CD4-positive, alpha-beta memory T cell (primary cell): ENCODE measurements at regions not wholly inside any gene's neighbourhood (a gene's known extent, or its start where the extent isn't known, plus 50 kb on each side); places are given as distances from the start of the nearest gene placed in this dataset.

Experiments
- CTCF ChIA-PET: fragments of 350-600 bp; sonication (Branson Sonifier 250); formaldehyde crosslinking; loops from one replicate; lab custom pipeline; 2021; ENCODE audit warnings: inconsistent platforms; ENCODE audit not compliant: partially characterized antibody; lab: Charles Lee
- POLR2A ChIA-PET: fragments of 350-600 bp; sonication (Branson Sonifier 250); formaldehyde crosslinking; loops from one replicate; lab custom pipeline; 2021; ENCODE audit not compliant: partially characterized antibody; lab: Charles Lee
- DNase-seq, 5 donors: peaks; one replicate each; pipeline versions ENCODE4 v3.0.0 to v3.0.0-alpha.2; 2020 to 2022; ENCODE audit warnings: mixed read lengths in 1 of 5
- H3K27ac ChIP-seq: one replicate; pipeline ENCODE4 v1.7.0; 2013; ENCODE audit warnings: low read depth, low read length
- H3K27me3 ChIP-seq: 2 replicates; pipeline ENCODE4 v1.7.0; 2013; ENCODE audit warnings: mild to moderate bottlenecking, low read length, moderate library complexity; ENCODE audit not compliant: insufficient read depth
- H3K36me3 ChIP-seq: 2 replicates; pipeline ENCODE4 v1.7.0; 2013; ENCODE audit warnings: mild to moderate bottlenecking, low read length, moderate library complexity; ENCODE audit not compliant: insufficient read depth
- H3K4me1 ChIP-seq: 2 replicates; pipeline ENCODE4 v1.7.0; 2013; ENCODE audit warnings: mild to moderate bottlenecking, low read length, moderate library complexity; ENCODE audit not compliant: insufficient read depth
- H3K4me3 ChIP-seq, 2 donors: one replicate each; pipeline ENCODE4 v1.7.0; 2013; ENCODE audit warnings: low read length in 2 of 2, mild to moderate bottlenecking in 1 of 2
- H3K9me3 ChIP-seq, 2 donors: one replicate each; pipeline ENCODE4 v1.7.0; 2013; ENCODE audit warnings: low read length in 2 of 2, control low read depth in 1 of 2; ENCODE audit not compliant: control insufficient read depth in 1 of 2
- H3K27ac Mint-ChIP-seq, 7 donors: one replicate each; pipeline ENCODE4 v1.8.0; 2020 to 2021; ENCODE audit warnings: mixed read lengths in 7 of 7, mild to moderate bottlenecking in 6 of 7, inconsistent platforms in 3 of 7, moderate library complexity in 3 of 7
- H3K27me3 Mint-ChIP-seq, 2 donors: one replicate each; pipeline ENCODE4 v1.8.0; 2020 to 2021; ENCODE audit warnings: mixed read lengths in 2 of 2
- H3K36me3 Mint-ChIP-seq, 2 donors: one replicate each; pipeline ENCODE4 v1.8.0; 2020 to 2021; ENCODE audit warnings: mixed read lengths in 2 of 2, inconsistent platforms in 1 of 2, mild to moderate bottlenecking in 1 of 2
- H3K4me1 Mint-ChIP-seq, 4 donors: one replicate each; pipeline ENCODE4 v1.8.0; 2020 to 2021; ENCODE audit warnings: mixed read lengths in 4 of 4, mild to moderate bottlenecking in 1 of 4
- H3K4me3 Mint-ChIP-seq, 8 donors: one replicate each; pipeline ENCODE4 v1.8.0; 2020 to 2021; ENCODE audit warnings: mixed read lengths in 8 of 8, mild to moderate bottlenecking in 7 of 8, moderate library complexity in 6 of 8, inconsistent platforms in 3 of 8
- H3K9me3 Mint-ChIP-seq, 8 donors: one replicate each; pipeline ENCODE4 v1.8.0; 2020 to 2021; ENCODE audit warnings: mixed read lengths in 8 of 8, mild to moderate bottlenecking in 5 of 8, inconsistent platforms in 3 of 8, moderate library complexity in 1 of 8
- intact Hi-C: fragments of 100-400 bp; cut with micrococcal nuclease; formaldehyde crosslinking; loops from one replicate; pipeline ENCODE4 v1.15.1; 2023

DNA sequence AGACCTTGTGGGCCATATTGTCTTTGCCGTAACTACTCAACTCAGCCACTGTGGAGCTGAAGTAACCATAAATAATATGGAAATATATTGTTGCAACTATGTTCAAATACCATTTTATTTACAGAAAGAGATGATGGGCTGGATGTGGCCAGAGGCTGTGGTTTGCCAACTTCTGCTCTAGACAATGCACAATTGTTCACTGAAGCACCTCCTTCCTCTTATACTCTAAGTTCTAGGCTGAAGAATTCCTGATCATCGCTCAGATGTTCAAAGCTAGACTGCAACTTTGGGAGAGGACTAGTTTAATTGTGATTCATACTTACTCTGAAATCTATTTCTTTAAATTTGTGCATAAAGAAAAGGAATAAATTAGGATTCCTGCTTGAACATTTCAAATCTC is 245.0 kb downstream of the TAF11L14 start:
- Histone ChIP-seq H3K4me1 (no peaks in the 10 kb centered on the region), H3K27me3 (no peaks in the 10 kb centered on the region), H3K4me3 (no peak overlapping the region), H3K9me3 (no peaks in the 10 kb centered on the region), H3K27ac (no peak overlapping the region), H3K36me3 (no peaks in the 10 kb centered on the region)
- Mint-ChIP-seq H3K27me3 (no peaks in the 10 kb centered on the region), H3K4me1 (no peaks in the 10 kb centered on the region), H3K4me3 (no peak overlapping the region), H3K27ac (no peak overlapping the region), H3K36me3 (no peaks in the 10 kb centered on the region), H3K9me3 (peaks cover 3 to 20% (median 7%) of the 10 kb centered on the region in 8 donors)
- no peak for DNase-seq
- ChIA-PET CTCF (no interaction called here), POLR2A (no interaction called here)
- intact Hi-C loops, result no loop called here

DNA sequence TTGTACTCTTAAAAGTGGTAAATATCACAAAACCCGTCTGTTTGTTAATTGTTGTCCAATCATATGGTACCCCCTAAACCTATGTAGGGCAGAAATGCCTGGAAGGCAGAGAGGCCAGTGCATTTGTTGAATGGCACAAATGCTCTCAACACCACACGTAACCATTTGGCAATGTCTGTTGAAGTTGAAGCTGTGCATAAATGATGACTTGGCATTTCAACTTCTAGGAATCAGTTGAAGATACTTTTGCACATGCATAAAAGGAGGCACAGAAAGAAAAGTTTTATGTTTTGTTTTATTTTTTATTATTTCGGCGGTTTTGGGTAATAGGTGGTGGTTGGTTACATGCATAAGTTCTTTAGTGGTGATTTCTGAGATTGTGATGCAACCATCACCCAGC is 246.6 kb downstream of the TAF11L14 start:
- Mint-ChIP-seq H3K36me3 (no peaks in the 10 kb centered on the region), H3K9me3 (peaks cover 5 to 27% (median 11%) of the 10 kb centered on the region in 8 donors), H3K4me3 (no peak overlapping the region), H3K27ac (no peak overlapping the region), H3K27me3 (no peaks in the 10 kb centered on the region), H3K4me1 (no peaks in the 10 kb centered on the region)
- DNase-seq, result no peak
- Histone ChIP-seq H3K27me3 (no peaks in the 10 kb centered on the region), H3K36me3 (no peaks in the 10 kb centered on the region), H3K4me1 (no peaks in the 10 kb centered on the region), H3K27ac (no peak overlapping the region), H3K4me3 (no peak overlapping the region), H3K9me3 (no peaks in the 10 kb centered on the region)
- POLR2A ChIA-PET, result no interaction called here
- CTCF ChIA-PET, result no interaction called here
- intact Hi-C loops, result no loop called here

DNA sequence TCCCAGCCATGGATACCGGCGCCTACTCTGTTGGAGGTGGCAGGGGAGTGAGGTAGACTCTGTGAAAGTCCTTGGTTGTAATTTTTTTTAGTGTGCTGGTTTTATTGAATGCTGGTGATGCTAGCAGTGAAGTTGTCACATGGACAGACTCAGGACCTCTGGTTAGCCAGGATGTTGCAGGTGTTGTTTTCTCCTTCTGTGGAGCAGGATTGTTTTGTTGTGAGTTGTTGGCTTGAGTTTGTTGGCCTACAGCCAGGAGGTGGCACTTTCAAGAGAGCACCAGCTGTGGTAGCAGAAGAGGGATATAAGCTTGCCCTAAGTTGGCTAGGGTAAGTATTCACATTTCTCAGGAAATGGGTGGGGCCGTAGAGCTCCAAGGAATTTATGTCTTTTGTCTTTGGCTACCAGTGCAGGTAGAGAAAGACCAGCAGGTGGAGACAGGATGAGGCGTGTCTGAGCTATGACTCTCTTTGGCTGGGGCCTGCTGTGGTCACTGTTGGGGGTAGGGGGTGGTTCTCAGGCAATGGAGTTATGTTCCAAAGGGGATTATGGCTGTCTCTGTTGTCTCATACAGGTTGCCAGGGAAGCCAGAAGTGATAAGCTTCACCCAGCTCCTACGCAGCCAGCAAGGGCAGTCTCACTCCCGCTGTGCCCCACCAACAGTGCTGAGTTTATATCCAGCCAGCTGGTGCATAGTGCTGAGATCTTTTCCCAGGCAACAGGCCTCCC is 248.7 kb downstream of the TAF11L14 start:
- no peaks in the 10 kb centered on the region for H3K36me3 ChIP-seq
- no peak overlapping the region for H3K27ac Mint-ChIP-seq
- no peak for DNase-seq
- no peak overlapping the region for H3K4me3 ChIP-seq
- no peaks in the 10 kb centered on the region for H3K9me3 ChIP-seq
- H3K9me3 Mint-ChIP-seq, result peaks cover 5 to 35% (median 13%) of the 10 kb centered on the region in 8 donors
- POLR2A ChIA-PET, result no interaction called here
- H3K4me1 Mint-ChIP-seq, result no peaks in the 10 kb centered on the region
- intact Hi-C loops, result no loop called here
- no peaks in the 10 kb centered on the region for H3K36me3 Mint-ChIP-seq
- CTCF ChIA-PET, result no interaction called here
- H3K27me3 Mint-ChIP-seq, result no peaks in the 10 kb centered on the region
- no peaks in the 10 kb centered on the region for H3K27me3 ChIP-seq
- no peaks in the 10 kb centered on the region for H3K4me1 ChIP-seq
- H3K4me3 Mint-ChIP-seq, result no peak overlapping the region
- H3K27ac ChIP-seq, result no peak overlapping the region

DNA sequence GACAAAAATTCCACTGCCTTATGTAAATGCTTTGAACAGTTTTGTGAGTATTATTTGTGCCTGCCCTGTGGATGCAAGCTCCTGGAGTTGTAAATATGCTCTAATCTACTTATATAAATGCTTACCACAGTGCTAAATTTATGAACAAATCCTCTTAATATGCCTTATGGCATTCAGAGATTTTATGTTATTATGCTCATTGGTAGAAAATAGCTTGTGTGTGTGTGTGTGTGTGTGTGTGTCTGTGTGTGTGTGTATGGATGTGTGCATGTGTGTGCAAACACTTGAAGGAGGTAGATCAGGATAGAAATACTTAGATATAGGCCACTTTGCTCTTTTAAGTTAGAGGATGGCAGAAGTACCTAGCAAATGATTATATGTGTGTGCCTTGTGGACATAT is 253.9 kb downstream of the TAF11L14 start:
- Mint-ChIP-seq H3K4me1 (no peaks in the 10 kb centered on the region), H3K36me3 (no peaks in the 10 kb centered on the region)

DNA sequence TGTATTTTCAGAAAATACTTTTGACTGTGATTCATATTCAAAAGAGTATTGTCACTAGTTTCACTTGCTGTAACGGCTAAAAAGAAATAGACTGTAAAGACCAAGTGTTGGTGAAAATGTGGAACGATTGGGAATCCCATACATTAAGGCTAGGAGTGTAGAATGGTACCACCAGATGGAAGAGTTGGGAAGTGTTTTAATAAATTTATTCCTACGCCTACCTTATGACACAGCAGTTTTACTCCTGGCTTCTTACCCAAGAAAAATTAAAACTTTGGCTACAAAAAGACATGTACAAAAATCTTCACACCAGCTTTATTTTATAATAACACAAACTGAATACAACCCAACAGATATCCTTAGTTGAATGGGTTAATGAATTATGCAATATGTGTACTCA is 256.2 kb downstream of the TAF11L14 start:
- ChIA-PET CTCF (no interaction called here), POLR2A (no interaction called here)
- Histone ChIP-seq H3K36me3 (no peaks in the 10 kb centered on the region), H3K27ac (no peak overlapping the region), H3K27me3 (no peaks in the 10 kb centered on the region), H3K4me1 (no peaks in the 10 kb centered on the region), H3K4me3 (no peak overlapping the region), H3K9me3 (no peaks in the 10 kb centered on the region)
- no peak for DNase-seq
- H3K4me3 Mint-ChIP-seq, result no peak overlapping the region
- peak overlapping the region in 1 of 7 donors; percentile 37 for H3K27ac Mint-ChIP-seq
- no peaks in the 10 kb centered on the region for H3K27me3 Mint-ChIP-seq
- no peaks in the 10 kb centered on the region for H3K4me1 Mint-ChIP-seq
- H3K36me3 Mint-ChIP-seq, result no peaks in the 10 kb centered on the region
- H3K9me3 Mint-ChIP-seq, result peaks cover 2 to 31% (median 9%) of the 10 kb centered on the region in 8 donors
- intact Hi-C loops, result no loop called here

More for the DNA sequence above, 253.9 kb downstream of the TAF11L14 start:
- Histone ChIP-seq H3K4me1 (no peaks in the 10 kb centered on the region), H3K27ac (no peak overlapping the region), H3K9me3 (no peaks in the 10 kb centered on the region), H3K36me3 (no peaks in the 10 kb centered on the region), H3K4me3 (no peak overlapping the region), H3K27me3 (no peaks in the 10 kb centered on the region)
- DNase-seq, result no peak
- Mint-ChIP-seq H3K9me3 (peaks cover 1 to 32% (median 10%) of the 10 kb centered on the region in 8 donors), H3K27ac (no peak overlapping the region), H3K27me3 (no peaks in the 10 kb centered on the region), H3K4me3 (no peak overlapping the region)
- POLR2A ChIA-PET, result no interaction called here
- CTCF ChIA-PET, result no interaction called here
- intact Hi-C loops, result no loop called here

DNA sequence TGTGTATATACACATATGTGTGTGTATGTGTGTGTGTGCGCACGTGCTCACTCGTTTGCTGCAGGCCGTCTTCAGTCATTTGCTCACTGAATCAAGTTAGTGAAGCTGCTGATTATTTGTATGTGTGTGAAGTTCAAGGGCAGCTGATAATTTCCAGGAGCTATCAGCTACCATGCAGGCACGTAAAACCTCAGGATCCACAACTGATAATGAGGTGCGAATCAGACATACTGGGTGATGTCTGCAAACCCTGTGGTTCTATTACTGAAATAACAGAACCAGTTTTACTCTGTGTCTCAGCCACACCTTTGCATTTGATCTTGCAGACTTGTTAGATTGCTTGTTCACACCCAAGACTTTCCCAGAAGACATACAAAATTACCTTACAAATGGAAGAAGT is 257.6 kb downstream of the TAF11L14 start:
- POLR2A ChIA-PET, result no interaction called here
- no peaks in the 10 kb centered on the region for H3K36me3 ChIP-seq
- DNase-seq, result no peak

DNA sequence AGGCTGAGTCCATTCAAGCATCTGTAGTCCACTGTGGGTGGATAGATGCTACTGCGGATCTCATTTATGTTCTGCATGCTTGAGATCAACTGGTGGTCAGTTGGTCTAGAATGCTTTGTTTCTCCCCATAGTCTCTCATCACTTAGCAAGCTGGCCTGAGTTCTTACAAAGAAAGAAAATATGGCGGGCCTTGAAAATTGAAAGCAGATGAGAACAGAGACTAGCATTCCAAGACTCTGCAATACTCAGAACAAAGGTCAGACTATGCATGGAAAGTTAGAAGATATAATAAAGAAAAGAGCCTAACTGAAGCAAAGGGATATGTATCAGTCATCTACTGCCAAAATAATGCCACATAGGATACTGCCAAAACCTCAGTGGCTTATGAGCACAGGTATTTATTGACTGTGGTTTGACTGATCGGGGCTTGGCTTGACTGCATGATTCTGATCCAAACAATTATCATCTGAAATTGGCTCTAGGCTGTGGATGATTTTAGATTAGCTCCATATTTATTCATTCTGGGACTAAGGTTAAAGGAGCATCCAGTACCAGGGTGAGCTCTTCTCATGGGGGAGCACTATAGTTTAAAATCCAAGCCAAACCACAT is 258.9 kb downstream of the TAF11L14 start:
- no peak overlapping the region for H3K4me3 Mint-ChIP-seq
- no peak overlapping the region for H3K27ac ChIP-seq
- H3K4me1 Mint-ChIP-seq, result no peaks in the 10 kb centered on the region
- no peak overlapping the region for H3K4me3 ChIP-seq
- H3K4me1 ChIP-seq, result no peaks in the 10 kb centered on the region
- H3K27ac Mint-ChIP-seq, result no peak overlapping the region
- H3K9me3 Mint-ChIP-seq, result peaks cover 2 to 28% (median 10%) of the 10 kb centered on the region in 8 donors
- no peaks in the 10 kb centered on the region for H3K36me3 ChIP-seq
- POLR2A ChIA-PET, result no interaction called here
- H3K9me3 ChIP-seq, result no peaks in the 10 kb centered on the region
- H3K27me3 Mint-ChIP-seq, result no peaks in the 10 kb centered on the region
- H3K27me3 ChIP-seq, result no peaks in the 10 kb centered on the region
- CTCF ChIA-PET, result no interaction called here
- intact Hi-C loops, result no loop called here
- no peaks in the 10 kb centered on the region for H3K36me3 Mint-ChIP-seq
- DNase-seq, result no peak

More for the DNA sequence above, 257.6 kb downstream of the TAF11L14 start:
- no peaks in the 10 kb centered on the region for H3K36me3 Mint-ChIP-seq
- intact Hi-C loops, result no loop called here
- H3K27ac ChIP-seq, result no peak overlapping the region
- CTCF ChIA-PET, result no interaction called here
- no peak overlapping the region for H3K27ac Mint-ChIP-seq
- no peaks in the 10 kb centered on the region for H3K9me3 ChIP-seq
- no peak overlapping the region for H3K4me3 Mint-ChIP-seq
- no peaks in the 10 kb centered on the region for H3K27me3 Mint-ChIP-seq
- H3K27me3 ChIP-seq, result no peaks in the 10 kb centered on the region
- no peaks in the 10 kb centered on the region for H3K4me1 ChIP-seq
- no peaks in the 10 kb centered on the region for H3K4me1 Mint-ChIP-seq
- H3K4me3 ChIP-seq, result no peak overlapping the region
- peaks cover 2 to 32% (median 10%) of the 10 kb centered on the region in 8 donors for H3K9me3 Mint-ChIP-seq
